ENCODE measurements at regions not wholly inside any gene's neighbourhood (a gene's known extent, or its start where the extent isn't known, plus 50 kb on each side); places are given as distances from the start of the nearest gene placed in this dataset.
"Not testable (repeated sequence)": the region's sequence is repeated elsewhere in the genome, so short reads cannot be mapped to it uniquely, and the experiment has no call there.

DNA sequence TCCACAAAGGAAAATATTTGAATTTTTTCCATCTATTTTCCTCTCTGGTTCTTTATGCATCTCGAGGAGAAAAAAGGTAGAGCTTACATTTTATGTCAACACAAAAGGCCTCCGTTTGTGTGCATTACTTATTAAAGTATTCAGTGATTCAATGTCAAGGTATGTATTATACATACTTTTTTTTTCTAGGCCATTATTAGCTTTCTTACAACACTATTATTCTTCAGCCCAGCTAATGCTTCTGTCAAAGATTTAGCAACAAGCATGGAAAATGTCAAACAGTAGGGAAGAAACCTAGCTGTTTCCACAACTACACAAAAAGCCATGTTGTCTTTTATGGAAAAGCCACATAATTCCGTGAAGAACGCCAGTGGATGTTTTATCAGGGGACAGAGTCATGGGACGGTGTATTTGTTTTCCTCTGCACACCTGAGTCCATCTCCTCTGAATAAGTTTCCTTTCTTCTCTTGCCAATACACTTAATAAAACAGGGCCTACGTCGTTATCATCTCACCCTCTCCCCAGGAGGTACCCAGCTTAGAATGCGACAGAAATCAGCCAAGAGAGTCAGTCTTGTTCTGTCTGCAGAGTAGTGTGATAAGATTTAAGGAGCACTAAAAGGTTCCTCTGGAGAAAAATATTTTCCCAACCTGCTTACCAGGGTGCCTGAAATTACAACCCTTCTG is 209.7 kb upstream of the AUTS2 start:
- TF ChIP-seq, protein P1, sequence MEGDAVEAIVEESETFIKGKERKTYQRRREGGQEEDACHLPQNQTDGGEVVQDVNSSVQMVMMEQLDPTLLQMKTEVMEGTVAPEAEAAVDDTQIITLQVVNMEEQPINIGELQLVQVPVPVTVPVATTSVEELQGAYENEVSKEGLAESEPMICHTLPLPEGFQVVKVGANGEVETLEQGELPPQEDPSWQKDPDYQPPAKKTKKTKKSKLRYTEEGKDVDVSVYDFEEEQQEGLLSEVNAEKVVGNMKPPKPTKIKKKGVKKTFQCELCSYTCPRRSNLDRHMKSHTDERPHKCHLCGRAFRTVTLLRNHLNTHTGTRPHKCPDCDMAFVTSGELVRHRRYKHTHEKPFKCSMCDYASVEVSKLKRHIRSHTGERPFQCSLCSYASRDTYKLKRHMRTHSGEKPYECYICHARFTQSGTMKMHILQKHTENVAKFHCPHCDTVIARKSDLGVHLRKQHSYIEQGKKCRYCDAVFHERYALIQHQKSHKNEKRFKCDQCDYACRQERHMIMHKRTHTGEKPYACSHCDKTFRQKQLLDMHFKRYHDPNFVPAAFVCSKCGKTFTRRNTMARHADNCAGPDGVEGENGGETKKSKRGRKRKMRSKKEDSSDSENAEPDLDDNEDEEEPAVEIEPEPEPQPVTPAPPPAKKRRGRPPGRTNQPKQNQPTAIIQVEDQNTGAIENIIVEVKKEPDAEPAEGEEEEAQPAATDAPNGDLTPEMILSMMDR (IDR thresholded peaks at IDR 0.05; ENCODE audit: insufficient read depth, low read length, severe bottlenecking): no peak
- Histone ChIP-seq H3K4me3 (ENCODE audit: low read depth, low read length) (no peak overlapping the region), H3K36me3 (ENCODE audit: control insufficient read depth, insufficient read depth, low read length) (no peaks in the 10 kb centered on the region), H3K27me3 (ENCODE audit: control insufficient read depth, insufficient read depth, low read length) (no peaks in the 10 kb centered on the region)
- DNase-seq (ENCODE audit: low read depth) (no peak), FAIRE-seq (no peak)

DNA sequence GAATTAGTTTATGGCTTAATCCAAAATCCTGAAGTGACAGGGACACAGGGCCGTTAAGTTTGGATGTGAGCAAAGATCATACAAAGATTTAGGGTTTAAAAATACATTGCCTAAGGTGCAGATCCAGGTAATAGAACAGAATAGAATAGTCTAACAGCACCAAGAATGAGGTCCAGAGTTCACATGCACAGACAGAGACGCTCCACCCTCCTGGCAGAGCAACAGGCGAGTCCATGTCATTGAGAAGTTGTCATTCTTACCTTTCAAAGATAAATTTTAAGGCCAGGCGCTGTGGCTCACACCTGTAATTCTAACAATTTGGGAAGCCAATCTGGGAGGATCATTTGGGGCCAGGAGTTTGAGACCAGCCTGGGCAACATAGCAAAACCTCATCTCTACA is 209.1 kb upstream of the AUTS2 start:
- DNase-seq (ENCODE audit: low read depth) (no peak), FAIRE-seq (no peak)
- TF ChIP-seq, protein P1 (IDR thresholded peaks at IDR 0.05; ENCODE audit: insufficient read depth, low read length, severe bottlenecking): no peak
- H3K36me3 ChIP-seq (ENCODE audit: control insufficient read depth, insufficient read depth, low read length): no peaks in the 10 kb centered on the region
- no peak overlapping the region for H3K4me3 ChIP-seq (ENCODE audit: low read depth, low read length)
- no peaks in the 10 kb centered on the region for H3K27me3 ChIP-seq (ENCODE audit: control insufficient read depth, insufficient read depth, low read length)

DNA sequence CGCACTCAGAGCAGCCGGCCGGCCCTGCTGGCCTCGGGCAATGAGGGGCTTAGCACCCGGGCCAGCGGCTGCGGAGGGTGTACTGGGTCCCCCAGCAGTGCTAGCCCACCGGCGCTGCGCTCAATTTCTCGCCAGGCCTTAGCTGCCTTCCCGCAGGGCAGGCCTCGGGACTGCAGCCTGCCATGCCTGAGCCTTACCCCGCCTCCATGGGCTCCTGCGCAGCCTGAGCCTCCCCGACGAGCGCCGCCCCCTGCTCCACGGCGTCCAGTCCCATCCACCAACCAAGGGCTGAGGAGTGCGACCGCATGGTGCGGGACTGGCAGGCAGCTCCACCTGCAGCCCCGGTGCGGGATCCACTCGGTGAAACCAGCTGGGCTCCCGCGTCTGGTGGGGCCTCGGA is 204.4 kb upstream of the AUTS2 start:
- H3K4me3 ChIP-seq (ENCODE audit: low read depth, low read length); DNase-seq (ENCODE audit: low read depth); FAIRE-seq; H3K27me3 ChIP-seq (ENCODE audit: control insufficient read depth, insufficient read depth, low read length); H3K36me3 ChIP-seq (ENCODE audit: control insufficient read depth, insufficient read depth, low read length): not testable (repeated sequence)

DNA sequence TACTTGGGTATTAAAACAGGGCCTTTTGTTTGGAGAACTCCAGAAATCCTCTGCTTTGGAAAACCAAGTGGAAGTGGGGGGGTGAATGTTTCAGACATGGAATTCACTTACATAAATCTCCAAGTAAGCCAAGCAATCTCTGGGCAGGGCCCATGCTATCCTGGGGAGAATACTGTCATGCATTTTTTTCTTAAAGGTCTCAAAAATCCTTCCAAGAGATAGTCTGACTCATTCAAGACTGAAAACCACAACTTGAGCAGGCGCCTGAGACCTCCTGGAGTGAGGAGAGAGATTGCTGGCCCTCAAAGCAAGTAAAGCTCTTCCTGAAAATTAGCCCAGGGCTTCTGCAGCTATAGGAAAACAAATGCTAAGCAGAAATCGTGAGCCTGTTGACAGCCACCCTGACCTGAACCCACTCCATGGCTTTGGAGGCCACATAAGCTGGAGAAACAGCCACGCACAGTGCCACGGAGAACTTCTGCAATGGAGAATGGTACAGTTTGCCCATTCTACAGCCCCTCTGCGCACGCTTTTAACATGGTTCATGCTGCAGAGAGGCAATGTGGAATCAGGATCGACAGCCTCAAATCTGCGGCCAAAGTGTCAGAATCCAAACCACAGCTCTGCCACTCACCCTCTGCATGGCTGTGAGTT is 203.1 kb upstream of the AUTS2 start:
- no peak for FAIRE-seq
- Histone ChIP-seq H3K4me3 (ENCODE audit: low read depth, low read length) (no peak overlapping the region), H3K36me3 (ENCODE audit: control insufficient read depth, insufficient read depth, low read length) (no peaks in the 10 kb centered on the region), H3K27me3 (ENCODE audit: control insufficient read depth, insufficient read depth, low read length) (no peaks in the 10 kb centered on the region)
- TF ChIP-seq, protein P1 (IDR thresholded peaks at IDR 0.05; ENCODE audit: insufficient read depth, low read length, severe bottlenecking): no peak
- DNase-seq (ENCODE audit: low read depth): no peak

DNA sequence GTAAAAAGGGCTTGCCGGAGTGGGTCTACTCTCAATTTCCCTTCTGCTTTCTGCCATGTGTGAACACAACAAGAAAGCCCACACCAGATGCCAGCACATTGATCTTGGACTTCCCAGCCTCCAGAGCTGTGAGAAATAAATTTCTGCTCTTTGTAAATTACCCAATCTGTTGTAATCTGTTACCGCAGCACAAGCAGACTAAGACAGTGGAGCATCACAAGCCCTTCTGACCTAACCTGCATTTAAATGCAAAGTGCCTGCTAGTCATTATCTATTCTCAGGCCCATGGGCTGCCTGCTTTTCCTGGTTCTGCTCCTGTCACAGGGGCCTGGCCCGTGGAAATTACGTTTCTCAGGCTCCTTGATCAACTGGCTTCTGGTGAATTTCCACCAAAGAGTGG is 199.3 kb upstream of the AUTS2 start:
- H3K4me3 ChIP-seq (ENCODE audit: low read depth, low read length): no peak overlapping the region
- no peaks in the 10 kb centered on the region for H3K36me3 ChIP-seq (ENCODE audit: control insufficient read depth, insufficient read depth, low read length)
- TF ChIP-seq, protein P1 (IDR thresholded peaks at IDR 0.05; ENCODE audit: insufficient read depth, low read length, severe bottlenecking): no peak
- DNase-seq (ENCODE audit: low read depth): no peak
- no peaks in the 10 kb centered on the region for H3K27me3 ChIP-seq (ENCODE audit: control insufficient read depth, insufficient read depth, low read length)
- FAIRE-seq: no peak

DNA sequence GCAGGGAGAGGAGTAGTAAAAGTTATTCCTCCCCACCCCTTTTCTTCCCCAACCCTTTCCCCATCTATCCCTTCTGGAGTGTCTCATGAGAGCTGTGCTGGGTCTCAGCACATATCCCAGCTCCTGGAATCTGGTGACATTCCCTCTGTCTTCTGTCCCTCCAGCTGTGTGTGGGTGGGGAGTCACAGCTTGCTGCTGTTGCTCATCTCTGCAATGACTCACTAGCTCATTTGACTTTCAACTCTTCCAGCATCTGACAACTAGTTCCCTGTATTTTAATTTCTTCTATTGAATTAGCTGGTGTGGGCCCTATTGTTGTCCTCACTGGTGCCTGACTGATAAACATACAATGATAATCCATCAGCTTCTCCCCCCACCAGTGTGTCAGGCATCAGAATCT is 198.9 kb upstream of the AUTS2 start:
- H3K36me3 ChIP-seq (ENCODE audit: control insufficient read depth, insufficient read depth, low read length): no peaks in the 10 kb centered on the region
- FAIRE-seq (no peak), DNase-seq (ENCODE audit: low read depth) (no peak)
- TF ChIP-seq, protein P1 (IDR thresholded peaks at IDR 0.05; ENCODE audit: insufficient read depth, low read length, severe bottlenecking): no peak
- no peak overlapping the region for H3K4me3 ChIP-seq (ENCODE audit: low read depth, low read length)
- no peaks in the 10 kb centered on the region for H3K27me3 ChIP-seq (ENCODE audit: control insufficient read depth, insufficient read depth, low read length)
